Erythroblast (primary cell): ENCODE measurements at regions not wholly inside any gene's neighbourhood (a gene's known extent, or its start where the extent isn't known, plus 50 kb on each side); places are given as distances from the start of the nearest gene placed in this dataset.

Experiments used
- GATA1 ChIP-seq: IDR thresholded peaks from 2 replicates; pipeline ENCODE4 v1.6.1; 2011; ENCODE audit warnings: low read depth, mild to moderate bottlenecking, control low read depth, low read length, moderate library complexity
- POLR2A ChIP-seq: IDR thresholded peaks from 2 replicates; pipeline ENCODE4 v1.6.1; 2011; ENCODE audit warnings: mild to moderate bottlenecking, low read length

- TF ChIP-seq POLR2A = no peak
- TF ChIP-seq GATA1 = no peak
These were observed 450.4 kb upstream of the NR2F2 start for GRCh38 chr15:95880031-95880570.
